Testis (tissue), 2 donors: ENCODE measurements at regions not wholly inside any gene's neighbourhood (a gene's known extent, or its start where the extent isn't known, plus 50 kb on each side); places are given as distances from the start of the nearest gene placed in this dataset.

Source experiments
- CTCF ChIP-seq, 3 experiments: fragments of 450-650 bp in 2 of 3; fragments of 200-600 bp in 1 of 3; sonication (generic) in 1 of 3; IDR thresholded peaks; one replicate each; pipeline ENCODE4 v1.5.1; 2016 to 2019; ENCODE audit warnings: antibody characterized with exemption in 3 of 3, mild to moderate bottlenecking in 2 of 3, moderate library complexity in 1 of 3
- POLR2A ChIP-seq: fragments of 450-650 bp; IDR thresholded peaks from one replicate; pipeline ENCODE4 v1.6.1; 2017; ENCODE audit warnings: antibody characterized with exemption, mild to moderate bottlenecking, moderate library complexity

GRCh38 chrX:925094-925493 is 287.4 kb downstream of the CRLF2 start:
- TF ChIP-seq CTCF (IDR thresholded peaks at IDR 0.05) (no peak), POLR2A (no peak)
